Colonic mucosa (tissue), 4 donors: ENCODE measurements at regions not wholly inside any gene's neighbourhood (a gene's known extent, or its start where the extent isn't known, plus 50 kb on each side); places are given as distances from the start of the nearest gene placed in this dataset.
"Not testable (repeated sequence)": the region's sequence is repeated elsewhere in the genome, so short reads cannot be mapped to it uniquely, and the experiment has no call there.

ENCODE experiments used
- DNase-seq: peaks from one replicate; pipeline ENCODE4 v3.0.0-alpha.2; 2020
- H3K27ac ChIP-seq: fragments of 200-600 bp; one replicate; pipeline ENCODE4 v1.8.0; 2021
- H3K27me3 ChIP-seq: fragments of 200-600 bp; one replicate; pipeline ENCODE4 v1.8.0; 2021
- H3K36me3 ChIP-seq: fragments of 200-600 bp; one replicate; pipeline ENCODE4 v1.8.0; 2021
- H3K4me1 ChIP-seq: fragments of 200-600 bp; one replicate; pipeline ENCODE4 v1.8.0; 2021; ENCODE audit warnings: mild to moderate bottlenecking
- H3K4me3 ChIP-seq: fragments of 200-600 bp; one replicate; pipeline ENCODE4 v1.8.0; 2021
- H3K9ac ChIP-seq, 2 donors: one replicate each; pipeline ENCODE4 v1.7.0; 2013; ENCODE audit warnings: control low read depth in 2 of 2, low read depth in 2 of 2, low read length in 2 of 2
- H3K9me3 ChIP-seq: fragments of 200-600 bp; one replicate; pipeline ENCODE4 v1.8.0; 2021
- CTCF ChIP-seq: fragments of 200-600 bp; IDR thresholded peaks from one replicate; pipeline ENCODE4 v1.8.0; 2022; ENCODE audit warnings: antibody characterized with exemption, mild to moderate bottlenecking
- intact Hi-C: fragments of 100-400 bp; cut with DNase I; formaldehyde crosslinking; loops from one replicate; pipeline ENCODE4 v1.14.1; 2022
- donor health status: healthy.
- donor health status: DM: no; HTN: no; CAD: no.
- donor health status: DM: no; HTN: no; CAD: no.

GRCh38 chr12:82593143-82593542, 93.6 kb upstream of the TMTC2 start:
- H3K27ac ChIP-seq: no peak overlapping the region
- H3K36me3 ChIP-seq: no peaks in the 10 kb centered on the region
- H3K9ac ChIP-seq: no peak overlapping the region
- intact Hi-C loops: no loop called here
- no peaks in the 10 kb centered on the region for H3K9me3 ChIP-seq
- no peaks in the 10 kb centered on the region for H3K27me3 ChIP-seq
- H3K4me1 ChIP-seq: no peaks in the 10 kb centered on the region
- no peak for TF ChIP-seq CTCF
- no peak for DNase-seq
- H3K4me3 ChIP-seq: no peak overlapping the region

GRCh38 chr12:82593901-82594396, 92.8 kb upstream of the TMTC2 start:
- Histone ChIP-seq H3K27me3 (no peaks in the 10 kb centered on the region), H3K4me1 (no peaks in the 10 kb centered on the region), H3K36me3 (no peaks in the 10 kb centered on the region), H3K27ac (no peak overlapping the region), H3K9ac (no peak overlapping the region), H3K9me3 (no peaks in the 10 kb centered on the region), H3K4me3 (no peak overlapping the region)
- intact Hi-C loops: no loop called here
- no peak for TF ChIP-seq CTCF
- no peak for DNase-seq

GRCh38 chr12:82595941-82596340, 90.8 kb upstream of the TMTC2 start:
- Histone ChIP-seq H3K4me3 (no peak overlapping the region), H3K27me3 (no peaks in the 10 kb centered on the region), H3K9me3 (no peaks in the 10 kb centered on the region), H3K9ac (no peak overlapping the region), H3K27ac (no peak overlapping the region), H3K36me3 (no peaks in the 10 kb centered on the region), H3K4me1 (no peaks in the 10 kb centered on the region)
- DNase-seq: no peak
- TF ChIP-seq CTCF: no peak
- intact Hi-C loops: no loop called here

DNA sequence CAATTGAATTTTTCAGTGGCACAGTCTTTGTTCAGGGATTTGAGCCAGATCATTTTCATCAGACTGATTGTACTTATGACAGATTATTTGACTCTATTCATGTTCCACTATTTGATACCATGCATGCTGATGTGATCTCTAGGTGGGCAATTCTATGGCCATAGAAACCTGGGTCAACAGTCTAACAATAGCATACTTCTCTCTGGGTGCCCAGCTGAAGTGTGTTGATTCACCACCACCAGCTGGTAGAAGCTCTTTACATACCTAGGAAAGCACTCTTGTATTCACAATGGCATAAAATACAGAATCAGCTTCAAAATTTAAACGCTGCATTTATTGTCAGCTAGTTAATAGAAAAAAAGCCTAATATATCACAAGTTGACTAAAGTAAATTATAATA, 90.2 kb upstream of the TMTC2 start:
- TF ChIP-seq CTCF: no peak
- H3K36me3 ChIP-seq: no peaks in the 10 kb centered on the region
- no peaks in the 10 kb centered on the region for H3K27me3 ChIP-seq
- no peaks in the 10 kb centered on the region for H3K9me3 ChIP-seq
- no peak overlapping the region for H3K4me3 ChIP-seq
- no peak for DNase-seq
- no peak overlapping the region for H3K9ac ChIP-seq
- intact Hi-C loops: no loop called here
- H3K27ac ChIP-seq: no peak overlapping the region
- no peaks in the 10 kb centered on the region for H3K4me1 ChIP-seq

DNA sequence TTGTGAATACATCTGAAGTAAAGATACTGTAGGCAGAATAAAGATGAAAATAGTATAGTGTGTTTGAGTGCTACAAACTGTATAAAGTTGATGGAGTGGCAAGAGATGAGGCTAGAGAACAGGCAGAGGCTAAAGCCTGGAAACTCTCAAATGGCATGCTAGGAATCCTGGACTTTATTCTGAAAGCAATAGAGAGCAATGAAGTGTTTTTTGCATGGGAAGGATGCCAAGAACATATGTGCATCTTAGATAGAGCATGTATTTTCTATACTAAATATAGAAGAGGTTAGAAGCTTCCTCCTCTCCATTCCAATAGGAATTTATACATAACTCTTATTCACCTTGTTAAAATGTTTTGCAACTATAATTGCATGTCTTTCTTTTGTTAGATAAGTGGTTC, 86.3 kb upstream of the TMTC2 start:
- H3K4me1 ChIP-seq: no peaks in the 10 kb centered on the region
- no peaks in the 10 kb centered on the region for H3K9me3 ChIP-seq
- TF ChIP-seq CTCF: no peak
- H3K9ac ChIP-seq: no peak overlapping the region
- no peaks in the 10 kb centered on the region for H3K36me3 ChIP-seq
- DNase-seq: no peak
- intact Hi-C loops: no loop called here
- no peak overlapping the region for H3K4me3 ChIP-seq
- H3K27ac ChIP-seq: no peak overlapping the region
- no peaks in the 10 kb centered on the region for H3K27me3 ChIP-seq

DNA sequence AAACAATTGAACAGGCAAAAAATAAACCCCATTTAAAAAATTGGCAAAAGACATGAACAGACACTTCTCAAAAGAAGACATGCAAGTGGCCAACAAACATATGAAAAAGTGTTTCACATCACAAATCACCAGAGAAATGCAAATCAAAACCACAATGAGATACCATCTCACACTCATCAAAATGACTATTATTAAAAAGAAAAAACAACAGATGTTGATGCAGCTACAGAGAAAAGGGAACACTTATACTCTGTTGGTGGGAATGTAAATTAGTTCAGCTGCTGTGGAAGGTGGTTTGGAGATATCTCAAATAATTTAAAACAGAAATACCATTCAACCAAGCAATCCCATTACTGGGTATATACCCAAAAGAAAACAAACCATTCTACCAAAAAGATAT, 83.1 kb upstream of the TMTC2 start:
- DNase-seq, H3K36me3 ChIP-seq, H3K27me3 ChIP-seq, H3K4me1 ChIP-seq, H3K4me3 ChIP-seq, H3K9me3 ChIP-seq, H3K27ac ChIP-seq, H3K9ac ChIP-seq, intact Hi-C loops: not testable (repeated sequence)
